Testis (tissue), 2 donors: ENCODE measurements at regions not wholly inside any gene's neighbourhood (a gene's known extent, or its start where the extent isn't known, plus 50 kb on each side); places are given as distances from the start of the nearest gene placed in this dataset.

ENCODE experiments used
- DNase-seq: peaks from one replicate; pipeline ENCODE4 v3.0.0-alpha.2; 2019
- H3K27ac ChIP-seq, 2 donors: fragments of 200-600 bp; sonication (generic); one replicate each; pipeline ENCODE4 v1.5.1; 2019
- H3K27me3 ChIP-seq: fragments of 200-600 bp; sonication (generic); one replicate; pipeline ENCODE4 v1.5.1; 2019
- H3K36me3 ChIP-seq: fragments of 200-600 bp; sonication (generic); one replicate; pipeline ENCODE4 v1.5.1; 2017; ENCODE audit warnings: low read depth; ENCODE audit errors: missing control alignments
- H3K4me1 ChIP-seq: fragments of 200-600 bp; sonication (generic); one replicate; pipeline ENCODE4 v1.5.1; 2019
- H3K4me3 ChIP-seq, 2 donors: fragments of 200-600 bp; sonication (generic); one replicate each; pipeline ENCODE4 v1.5.1; 2017 to 2019
- H3K9me3 ChIP-seq: fragments of 200-600 bp; sonication (generic); one replicate; pipeline ENCODE4 v1.5.1; 2017
- POLR2A ChIP-seq: fragments of 450-650 bp; IDR thresholded peaks from one replicate; pipeline ENCODE4 v1.6.1; 2017; ENCODE audit warnings: antibody characterized with exemption, mild to moderate bottlenecking, moderate library complexity
- WGBS, 2 donors: methylation state at CpG; one replicate each; pipeline ENCODE4 v1.1.5; 2018; 5-methylcytosine and 5-hydroxymethylcytosine counted together
- intact Hi-C: fragments of 100-400 bp; cut with DNase I; formaldehyde crosslinking; loops from one replicate; pipeline ENCODE4 v1.15.1; 2023; ENCODE audit warnings: low total_unique reads
- TF ChIP-seq, protein P1 (sequence below), 3 experiments: fragments of 450-650 bp in 2 of 3; fragments of 200-600 bp in 1 of 3; sonication (generic) in 1 of 3; IDR thresholded peaks; one replicate each; pipeline ENCODE4 v1.5.1; 2016 to 2019; ENCODE audit warnings: antibody characterized with exemption in 3 of 3, mild to moderate bottlenecking in 2 of 3, moderate library complexity in 1 of 3

DNA sequence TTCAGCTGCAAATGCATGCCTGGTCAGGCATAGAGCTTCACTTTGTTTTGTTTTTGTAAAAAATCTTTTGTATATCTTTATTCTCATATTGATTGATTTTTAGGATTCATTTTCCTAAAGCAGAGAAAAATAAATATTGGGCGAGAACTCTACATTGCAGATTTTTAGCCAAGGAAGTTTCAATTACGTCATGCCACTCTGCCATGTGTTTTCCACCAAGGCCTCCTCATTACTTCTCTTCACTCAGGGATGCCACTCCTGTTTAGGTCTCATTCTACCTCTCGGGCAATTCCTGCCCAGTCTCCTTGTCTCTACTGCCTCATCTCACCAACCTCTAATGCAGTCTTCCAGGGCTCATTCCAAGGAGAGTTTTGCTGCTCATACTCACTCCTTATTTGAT, 497.3 kb upstream of the SPTLC3 start:
- DNase-seq: no peak
- Histone ChIP-seq H3K9me3 (no peaks in the 10 kb centered on the region), H3K4me1 (no peaks in the 10 kb centered on the region), H3K36me3 (no peaks in the 10 kb centered on the region), H3K4me3 (no peak overlapping the region), H3K27ac (no peak overlapping the region), H3K27me3 (no peaks in the 10 kb centered on the region)
- 85 to 96% methylated on average over 3 of the region's 3 CpGs for WGBS, 2 donors
- intact Hi-C loops: no loop called here
- no peak for TF ChIP-seq POLR2A
- TF ChIP-seq, protein P1, sequence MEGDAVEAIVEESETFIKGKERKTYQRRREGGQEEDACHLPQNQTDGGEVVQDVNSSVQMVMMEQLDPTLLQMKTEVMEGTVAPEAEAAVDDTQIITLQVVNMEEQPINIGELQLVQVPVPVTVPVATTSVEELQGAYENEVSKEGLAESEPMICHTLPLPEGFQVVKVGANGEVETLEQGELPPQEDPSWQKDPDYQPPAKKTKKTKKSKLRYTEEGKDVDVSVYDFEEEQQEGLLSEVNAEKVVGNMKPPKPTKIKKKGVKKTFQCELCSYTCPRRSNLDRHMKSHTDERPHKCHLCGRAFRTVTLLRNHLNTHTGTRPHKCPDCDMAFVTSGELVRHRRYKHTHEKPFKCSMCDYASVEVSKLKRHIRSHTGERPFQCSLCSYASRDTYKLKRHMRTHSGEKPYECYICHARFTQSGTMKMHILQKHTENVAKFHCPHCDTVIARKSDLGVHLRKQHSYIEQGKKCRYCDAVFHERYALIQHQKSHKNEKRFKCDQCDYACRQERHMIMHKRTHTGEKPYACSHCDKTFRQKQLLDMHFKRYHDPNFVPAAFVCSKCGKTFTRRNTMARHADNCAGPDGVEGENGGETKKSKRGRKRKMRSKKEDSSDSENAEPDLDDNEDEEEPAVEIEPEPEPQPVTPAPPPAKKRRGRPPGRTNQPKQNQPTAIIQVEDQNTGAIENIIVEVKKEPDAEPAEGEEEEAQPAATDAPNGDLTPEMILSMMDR (IDR thresholded peaks at IDR 0.05): no peak

DNA sequence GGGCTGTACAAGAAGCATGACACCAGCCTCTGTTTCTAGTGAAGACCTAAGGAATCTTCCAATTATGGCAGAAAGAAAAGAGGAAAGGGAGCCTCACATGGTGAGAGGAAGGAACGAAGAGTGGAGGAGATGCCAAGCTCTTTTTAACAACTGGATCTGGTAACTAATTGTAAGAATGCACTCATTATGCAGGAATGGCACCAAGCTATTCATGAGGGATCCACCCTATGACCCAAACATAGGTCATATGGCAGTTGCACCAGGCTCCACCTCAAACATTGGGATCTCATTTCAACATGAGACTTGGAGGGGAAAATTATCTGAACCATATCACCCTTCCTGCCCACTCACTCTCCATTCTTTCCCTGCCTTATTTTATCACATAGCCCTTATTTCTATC, 496.0 kb upstream of the SPTLC3 start:
- WGBS, 2 donors: 68 to 79% methylated on average over 1 of the region's 1 CpG
- Histone ChIP-seq H3K36me3 (no peaks in the 10 kb centered on the region), H3K4me3 (no peak overlapping the region), H3K27ac (no peak overlapping the region), H3K9me3 (no peaks in the 10 kb centered on the region), H3K4me1 (no peaks in the 10 kb centered on the region), H3K27me3 (no peaks in the 10 kb centered on the region)
- intact Hi-C loops: no loop called here
- TF ChIP-seq, protein P1 (IDR thresholded peaks at IDR 0.05): no peak
- TF ChIP-seq POLR2A: no peak
- no peak for DNase-seq

DNA sequence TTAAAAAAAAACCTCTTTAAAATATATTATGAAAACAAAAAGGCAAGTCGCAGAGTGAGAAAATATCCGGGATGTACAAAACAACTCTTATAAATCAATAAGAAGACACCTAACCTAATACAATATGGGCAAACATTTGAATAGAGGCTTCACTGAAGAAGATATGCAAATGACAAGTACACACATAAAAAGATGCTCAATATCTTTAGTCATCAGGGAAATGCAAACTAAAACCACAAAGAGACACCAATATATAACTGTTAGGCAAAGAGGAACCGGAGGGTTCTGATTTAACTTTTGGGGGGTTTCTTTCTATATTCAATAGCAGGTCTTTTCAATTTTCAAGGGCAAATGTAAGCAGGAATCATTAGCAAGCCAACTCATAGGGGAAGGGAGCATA, 480.7 kb upstream of the SPTLC3 start:
- WGBS, 2 donors: 85 to 90% methylated on average over 3 of the region's 3 CpGs
- DNase-seq: no peak
- H3K4me3 ChIP-seq: no peak overlapping the region
- TF ChIP-seq, protein P1 (IDR thresholded peaks at IDR 0.05): no peak
- TF ChIP-seq POLR2A: no peak
- H3K27me3 ChIP-seq: no peaks in the 10 kb centered on the region
- intact Hi-C loops: no loop called here
- H3K27ac ChIP-seq: no peak overlapping the region
- no peaks in the 10 kb centered on the region for H3K9me3 ChIP-seq
- H3K36me3 ChIP-seq: no peaks in the 10 kb centered on the region
- no peaks in the 10 kb centered on the region for H3K4me1 ChIP-seq

DNA sequence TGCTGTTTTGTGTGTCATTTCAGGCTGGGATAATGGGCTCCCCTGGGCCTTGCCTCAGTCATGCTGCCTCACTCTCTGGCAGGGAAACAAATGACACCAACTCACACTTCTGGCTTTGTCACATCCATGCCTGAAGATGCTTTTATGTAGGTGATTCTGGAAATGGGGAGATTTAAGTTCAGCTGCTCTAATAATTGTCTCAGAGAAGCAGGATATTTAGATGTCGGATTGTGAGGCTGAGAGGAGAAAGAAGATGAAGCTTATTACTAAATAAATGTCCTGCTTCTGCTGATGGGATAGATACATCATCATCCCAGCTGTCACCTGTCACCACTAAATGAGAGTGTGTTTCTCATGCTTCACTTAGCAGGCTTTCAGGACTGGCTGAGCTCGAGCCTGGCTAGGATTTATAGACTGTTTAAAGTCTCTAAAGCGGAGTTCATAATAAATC, 480.2 kb upstream of the SPTLC3 start:
- Histone ChIP-seq H3K27me3 (no peaks in the 10 kb centered on the region), H3K4me3 (no peak overlapping the region), H3K9me3 (no peaks in the 10 kb centered on the region), H3K4me1 (no peaks in the 10 kb centered on the region), H3K27ac (no peak overlapping the region), H3K36me3 (no peaks in the 10 kb centered on the region)
- intact Hi-C loops: no loop called here
- no peak for DNase-seq
- TF ChIP-seq, protein P1 (IDR thresholded peaks at IDR 0.05): no peak
- no peak for TF ChIP-seq POLR2A
- 63 to 73% methylated on average over 3 of the region's 3 CpGs for WGBS, 2 donors

DNA sequence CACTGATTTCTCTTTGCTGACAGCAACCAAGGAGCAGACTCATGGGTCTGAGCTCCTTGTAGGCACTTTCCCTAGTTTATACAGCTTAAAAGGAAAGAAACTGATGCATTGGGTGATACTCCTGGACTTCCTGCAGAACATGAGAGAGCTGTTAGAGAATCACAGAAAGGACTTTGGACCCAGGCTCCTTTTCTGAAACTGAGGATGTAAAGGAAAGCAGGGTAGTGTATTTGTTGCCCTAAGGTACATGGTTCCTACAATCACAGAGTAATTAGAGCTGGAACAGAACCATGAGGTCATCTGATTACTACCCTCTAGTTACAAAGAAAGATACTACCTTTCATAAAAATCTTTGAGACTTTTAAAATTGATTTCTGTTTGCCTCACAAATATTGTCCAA, 477.1 kb upstream of the SPTLC3 start:
- H3K9me3 ChIP-seq: no peaks in the 10 kb centered on the region

More for the DNA sequence above, 477.1 kb upstream of the SPTLC3 start:
- no peak overlapping the region for H3K4me3 ChIP-seq
- H3K27me3 ChIP-seq: no peaks in the 10 kb centered on the region
- intact Hi-C loops: no loop called here
- H3K36me3 ChIP-seq: no peaks in the 10 kb centered on the region
- TF ChIP-seq POLR2A: no peak
- TF ChIP-seq, protein P1 (IDR thresholded peaks at IDR 0.05): no peak
- DNase-seq: no peak
- no peak overlapping the region for H3K27ac ChIP-seq
- no peaks in the 10 kb centered on the region for H3K4me1 ChIP-seq
